ENCODE measurements at regions not wholly inside any gene's neighbourhood (a gene's known extent, or its start where the extent isn't known, plus 50 kb on each side); places are given as distances from the start of the nearest gene placed in this dataset.

DNA sequence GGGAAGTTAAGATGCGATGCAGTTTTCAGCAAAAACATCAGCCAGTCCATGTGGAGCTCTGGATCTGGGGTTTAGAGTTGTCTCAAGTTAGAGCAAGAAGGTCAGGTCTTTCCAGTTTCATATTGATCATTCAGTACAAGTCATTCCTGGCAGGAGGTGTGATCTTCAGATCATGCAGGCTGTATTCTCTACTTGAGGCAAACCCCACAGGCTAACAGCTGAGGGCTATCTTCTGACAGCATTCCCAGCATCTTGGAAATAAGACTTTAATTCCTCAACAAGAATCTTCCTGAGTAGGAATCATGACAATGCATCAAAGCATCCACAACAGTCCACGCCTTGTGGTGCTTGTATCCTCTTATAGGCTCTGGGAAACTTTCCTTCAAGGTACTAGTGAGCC, 94.9 kb upstream of the ZNF438 start:
- TF ChIP-seq, protein P1, sequence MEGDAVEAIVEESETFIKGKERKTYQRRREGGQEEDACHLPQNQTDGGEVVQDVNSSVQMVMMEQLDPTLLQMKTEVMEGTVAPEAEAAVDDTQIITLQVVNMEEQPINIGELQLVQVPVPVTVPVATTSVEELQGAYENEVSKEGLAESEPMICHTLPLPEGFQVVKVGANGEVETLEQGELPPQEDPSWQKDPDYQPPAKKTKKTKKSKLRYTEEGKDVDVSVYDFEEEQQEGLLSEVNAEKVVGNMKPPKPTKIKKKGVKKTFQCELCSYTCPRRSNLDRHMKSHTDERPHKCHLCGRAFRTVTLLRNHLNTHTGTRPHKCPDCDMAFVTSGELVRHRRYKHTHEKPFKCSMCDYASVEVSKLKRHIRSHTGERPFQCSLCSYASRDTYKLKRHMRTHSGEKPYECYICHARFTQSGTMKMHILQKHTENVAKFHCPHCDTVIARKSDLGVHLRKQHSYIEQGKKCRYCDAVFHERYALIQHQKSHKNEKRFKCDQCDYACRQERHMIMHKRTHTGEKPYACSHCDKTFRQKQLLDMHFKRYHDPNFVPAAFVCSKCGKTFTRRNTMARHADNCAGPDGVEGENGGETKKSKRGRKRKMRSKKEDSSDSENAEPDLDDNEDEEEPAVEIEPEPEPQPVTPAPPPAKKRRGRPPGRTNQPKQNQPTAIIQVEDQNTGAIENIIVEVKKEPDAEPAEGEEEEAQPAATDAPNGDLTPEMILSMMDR (IDR thresholded peaks at IDR 0.05): no peak
- TF ChIP-seq POLR2A (IDR thresholded peaks at IDR 0.05): no peak

Measured in ovary (tissue), 3 donors.